PFSK-1 (cell line): ENCODE measurements at regions not wholly inside any gene's neighbourhood (a gene's known extent, or its start where the extent isn't known, plus 50 kb on each side); places are given as distances from the start of the nearest gene placed in this dataset.

ENCODE experiments used
- POLR2AphosphoS5 ChIP-seq: IDR thresholded peaks from 2 replicates; pipeline ENCODE4 v1.6.1; 2012; ENCODE audit warnings: low read depth, mild to moderate bottlenecking, control low read depth, low read length, moderate library complexity
- SIN3A ChIP-seq: IDR thresholded peaks from 2 replicates; pipeline ENCODE4 v1.6.1; 2012; ENCODE audit warnings: mild to moderate bottlenecking, low read length, moderate library complexity, borderline replicate concordance; ENCODE audit not compliant: insufficient read depth
- TAF1 ChIP-seq: IDR thresholded peaks from 2 replicates; pipeline ENCODE4 v1.6.1; 2012; ENCODE audit warnings: low read length, control low read depth, borderline replicate concordance; ENCODE audit not compliant: insufficient read depth

- TF ChIP-seq POLR2AphosphoS5 = no peak
- no peak for TF ChIP-seq SIN3A
- no peak for TF ChIP-seq TAF1
Observed at GRCh38 chr6:15994814-15995459, 133.9 kb upstream of the MYLIP start.
